ENCODE measurements at regions not wholly inside any gene's neighbourhood (a gene's known extent, or its start where the extent isn't known, plus 50 kb on each side); places are given as distances from the start of the nearest gene placed in this dataset.

- TF ChIP-seq CHD7 (IDR thresholded peaks at IDR 0.05; ENCODE audit: insufficient replicate concordance, low read length) (no peak), MAFK (IDR thresholded peaks at IDR 0.05; ENCODE audit: low read depth, low read length) (no peak), TBP (IDR thresholded peaks at IDR 0.05; ENCODE audit: low read depth, low read length) (no peak)
Observed at GRCh38 chr4:122553432-122553831, 67.4 kb downstream of the IL21 start (continued).
